ENCODE measurements at regions not wholly inside any gene's neighbourhood (a gene's known extent, or its start where the extent isn't known, plus 50 kb on each side); places are given as distances from the start of the nearest gene placed in this dataset.

DNA sequence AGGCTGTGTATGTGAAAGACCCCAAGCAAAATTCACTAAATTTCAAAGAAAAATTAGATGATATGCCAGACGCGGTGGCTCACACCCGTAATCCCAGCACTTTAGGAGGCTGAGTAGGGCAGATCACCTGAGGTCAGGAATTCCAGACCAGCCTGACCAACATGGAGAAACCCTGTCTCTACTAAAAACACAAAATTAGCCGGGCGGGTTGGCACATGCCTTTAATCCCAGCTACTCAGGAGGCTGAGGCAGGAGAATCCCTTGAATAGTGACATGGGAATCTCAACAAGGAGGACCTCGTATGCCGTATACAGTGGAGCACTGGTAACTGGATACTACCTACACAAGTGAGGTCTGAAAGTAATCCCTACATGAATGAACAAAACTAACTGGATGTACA is 92.7 kb upstream of the JARID2 start:
- TF ChIP-seq, protein P1, sequence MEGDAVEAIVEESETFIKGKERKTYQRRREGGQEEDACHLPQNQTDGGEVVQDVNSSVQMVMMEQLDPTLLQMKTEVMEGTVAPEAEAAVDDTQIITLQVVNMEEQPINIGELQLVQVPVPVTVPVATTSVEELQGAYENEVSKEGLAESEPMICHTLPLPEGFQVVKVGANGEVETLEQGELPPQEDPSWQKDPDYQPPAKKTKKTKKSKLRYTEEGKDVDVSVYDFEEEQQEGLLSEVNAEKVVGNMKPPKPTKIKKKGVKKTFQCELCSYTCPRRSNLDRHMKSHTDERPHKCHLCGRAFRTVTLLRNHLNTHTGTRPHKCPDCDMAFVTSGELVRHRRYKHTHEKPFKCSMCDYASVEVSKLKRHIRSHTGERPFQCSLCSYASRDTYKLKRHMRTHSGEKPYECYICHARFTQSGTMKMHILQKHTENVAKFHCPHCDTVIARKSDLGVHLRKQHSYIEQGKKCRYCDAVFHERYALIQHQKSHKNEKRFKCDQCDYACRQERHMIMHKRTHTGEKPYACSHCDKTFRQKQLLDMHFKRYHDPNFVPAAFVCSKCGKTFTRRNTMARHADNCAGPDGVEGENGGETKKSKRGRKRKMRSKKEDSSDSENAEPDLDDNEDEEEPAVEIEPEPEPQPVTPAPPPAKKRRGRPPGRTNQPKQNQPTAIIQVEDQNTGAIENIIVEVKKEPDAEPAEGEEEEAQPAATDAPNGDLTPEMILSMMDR (IDR thresholded peaks at IDR 0.05; ENCODE audit: insufficient read depth, low read depth, low read length) = no peak
- TF ChIP-seq EZH2 (IDR thresholded peaks at IDR 0.05; ENCODE audit: insufficient read depth, low read length) = no peak
